Caco-2 (cell line): ENCODE measurements at regions not wholly inside any gene's neighbourhood (a gene's known extent, or its start where the extent isn't known, plus 50 kb on each side); places are given as distances from the start of the nearest gene placed in this dataset.

Experiments used
- BruUV-seq: library from RNA; stranded (reverse); fragments of 400-500 nt; replicated peaks from 2 replicates; lab custom pipeline; 2021; lab: Mats Ljungman, UMichigan
- CTCF ChIA-PET: fragments of 300-600 bp; sonication (Branson Sonifier 250); formaldehyde crosslinking; loops from one replicate; lab custom pipeline; 2022; ENCODE audit warnings: antibody characterized with exemption; lab: Charles Lee
- POLR2A ChIA-PET: fragments of 300-600 bp; sonication (Branson Sonifier 250); formaldehyde crosslinking; loops from one replicate; lab custom pipeline; 2022; ENCODE audit warnings: antibody characterized with exemption; lab: Charles Lee
- DNase-seq, 2 experiments: peaks; one replicate each; pipeline versions ENCODE4 v3.0.0 to v3.0.0-alpha.2; 2020 to 2022
- H3K27me3 ChIP-seq: replicated peaks from 2 replicates; pipeline ENCODE4 v1.6.0; 2011; ENCODE audit warnings: low read length; ENCODE audit not compliant: control insufficient read depth, insufficient read depth
- H3K36me3 ChIP-seq: 2 replicates; pipeline ENCODE4 v1.5.1; 2011; ENCODE audit warnings: low read length; ENCODE audit not compliant: control insufficient read depth, insufficient read depth
- H3K4me1 ChIP-seq: fragments of 250-450 bp; sonication (Bioruptor Pico); 2 replicates; pipeline ENCODE4 v1.5.1; 2020; ENCODE audit warnings: mild to moderate bottlenecking
- H3K4me3 ChIP-seq: 2 replicates; pipeline ENCODE4 v1.5.1; 2011; ENCODE audit warnings: low read depth, mild to moderate bottlenecking, control low read depth, low read length
- H3K9me3 ChIP-seq: fragments of 250-450 bp; sonication (Bioruptor Pico); 2 replicates; pipeline ENCODE4 v1.5.1; 2020; ENCODE audit warnings: mild to moderate bottlenecking, moderate library complexity
- H3K27ac Mint-ChIP-seq: one replicate; pipeline ENCODE4 v1.8.0; 2022; ENCODE audit warnings: mixed read lengths; ENCODE audit not compliant: unreplicated experiment
- H3K27me3 Mint-ChIP-seq: one replicate; pipeline ENCODE4 v1.8.0; 2022; ENCODE audit warnings: mixed read lengths; ENCODE audit not compliant: insufficient read depth, unreplicated experiment
- H3K36me3 Mint-ChIP-seq: one replicate; pipeline ENCODE4 v1.8.0; 2022; ENCODE audit warnings: mild to moderate bottlenecking, mixed read lengths; ENCODE audit not compliant: insufficient read depth, unreplicated experiment
- H3K4me1 Mint-ChIP-seq: one replicate; pipeline ENCODE4 v1.8.0; 2022; ENCODE audit warnings: low read depth, mixed read lengths; ENCODE audit not compliant: unreplicated experiment
- H3K4me3 Mint-ChIP-seq: one replicate; pipeline ENCODE4 v1.8.0; 2022; ENCODE audit warnings: mild to moderate bottlenecking, moderate library complexity, mixed read lengths; ENCODE audit not compliant: unreplicated experiment
- H3K9me3 Mint-ChIP-seq: one replicate; pipeline ENCODE4 v1.8.0; 2022; ENCODE audit warnings: mixed read lengths; ENCODE audit not compliant: unreplicated experiment
- CTCF ChIP-seq, 2 experiments: fragments of 200-600 bp in 1 of 2; IDR thresholded peaks; 1 replicate in 1 of 2; 2 replicates in 1 of 2; pipeline versions ENCODE4 v1.5.1 to v1.8.0; 2011 to 2022; ENCODE audit warnings: antibody characterized with exemption in 1 of 2, control low read depth in 1 of 2, inconsistent platforms in 1 of 2, low read depth in 1 of 2, low read length in 1 of 2, mild to moderate bottlenecking in 1 of 2, moderate library complexity in 1 of 2; ENCODE audit not compliant: insufficient read depth in 1 of 2, severe bottlenecking in 1 of 2, unreplicated experiment in 1 of 2
- intact Hi-C: fragments of 100-400 bp; cut with micrococcal nuclease; formaldehyde crosslinking; loops from one replicate; pipeline ENCODE4 v1.10.0; 2022; ENCODE audit not compliant: unreplicated experiment

GRCh38 chr1:2948001-2948750, 73.1 kb upstream of the ACTRT2 start:
- H3K4me1 Mint-ChIP-seq: no peaks in the 10 kb centered on the region
- Histone ChIP-seq H3K36me3 (no peaks in the 10 kb centered on the region), H3K9me3 (no peaks in the 10 kb centered on the region), H3K4me1 (no peaks in the 10 kb centered on the region), H3K27me3 (no peaks in the 10 kb centered on the region), H3K4me3 (no peak overlapping the region)
- ChIA-PET POLR2A (no interaction called here), CTCF (no interaction called here)
- no peak overlapping the region for H3K4me3 Mint-ChIP-seq
- no peak for TF ChIP-seq CTCF (IDR thresholded peaks at IDR 0.05; ENCODE audit: insufficient read depth in 1 of 2, low read depth in 1 of 2, low read length in 1 of 2, severe bottlenecking in 1 of 2, unreplicated experiment in 1 of 2)
- H3K27me3 Mint-ChIP-seq: peaks cover 9% of the 10 kb centered on the region
- no peak overlapping the region for H3K27ac Mint-ChIP-seq
- intact Hi-C loops: no loop called here
- H3K36me3 Mint-ChIP-seq: no peaks in the 10 kb centered on the region
- DNase-seq: no peak
- no peaks in the 10 kb centered on the region for H3K9me3 Mint-ChIP-seq
- no TSS peak for BruUV-seq

DNA sequence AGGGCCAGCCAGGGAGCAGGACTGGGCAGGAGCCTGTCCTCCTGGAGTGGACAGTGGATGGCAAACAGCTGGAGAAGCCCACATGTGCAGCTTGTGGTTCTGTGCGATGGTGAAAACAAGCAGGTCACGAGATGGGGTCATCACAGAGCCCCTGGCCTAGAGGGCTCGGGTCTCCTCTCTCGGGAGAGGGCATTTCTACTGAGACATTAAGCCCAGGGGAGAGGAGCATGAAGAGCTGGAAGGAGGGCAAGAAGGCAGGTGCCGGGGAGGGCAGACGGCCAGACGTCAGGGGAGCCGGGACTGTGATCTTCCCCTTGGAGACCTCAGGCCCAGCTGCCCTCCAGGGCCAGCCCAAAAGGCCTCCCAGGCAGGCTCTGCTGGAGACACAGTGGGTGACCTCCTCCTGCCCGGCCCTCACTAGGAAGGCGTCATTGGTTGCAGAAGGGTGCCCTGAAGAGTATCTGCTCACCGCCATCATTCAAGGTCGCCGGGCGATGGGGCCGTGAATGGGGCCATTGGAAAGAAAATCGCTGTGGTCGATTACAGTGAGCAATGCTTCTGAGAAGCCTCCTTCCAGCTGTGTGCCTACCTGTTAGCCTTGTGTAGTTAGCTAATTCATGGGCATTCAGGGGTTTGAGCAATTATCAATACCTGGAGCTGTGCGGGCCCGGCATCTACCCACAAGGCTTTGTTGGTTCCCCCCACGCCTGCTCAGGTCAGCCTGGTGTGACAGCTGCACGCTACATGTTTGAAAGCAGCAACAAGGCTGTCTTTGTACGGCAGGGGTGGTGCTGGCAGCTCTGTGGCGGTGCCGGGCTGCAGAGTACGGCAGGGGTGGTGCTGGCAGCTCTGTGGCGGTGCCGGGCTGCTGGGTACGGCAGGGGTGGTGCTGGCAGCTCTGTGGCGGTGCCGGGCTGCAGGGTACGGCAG, 72.3 kb upstream of the ACTRT2 start:
- no peak overlapping the region for H3K4me3 Mint-ChIP-seq
- no TSS peak for BruUV-seq
- CTCF ChIA-PET: no interaction called here

More for the DNA sequence above, 72.3 kb upstream of the ACTRT2 start:
- Histone ChIP-seq H3K27me3 (no peaks in the 10 kb centered on the region), H3K4me1 (no peaks in the 10 kb centered on the region), H3K9me3 (no peaks in the 10 kb centered on the region), H3K4me3 (no peak overlapping the region), H3K36me3 (no peaks in the 10 kb centered on the region)
- POLR2A ChIA-PET: no interaction called here
- intact Hi-C loops: no loop called here
- no peak for TF ChIP-seq CTCF (IDR thresholded peaks at IDR 0.05; ENCODE audit: insufficient read depth in 1 of 2, low read depth in 1 of 2, low read length in 1 of 2, severe bottlenecking in 1 of 2, unreplicated experiment in 1 of 2)
- H3K4me1 Mint-ChIP-seq: no peaks in the 10 kb centered on the region
- H3K27ac Mint-ChIP-seq: no peak overlapping the region
- H3K36me3 Mint-ChIP-seq: no peaks in the 10 kb centered on the region
- H3K27me3 Mint-ChIP-seq: peaks cover 9% of the 10 kb centered on the region
- no peak for DNase-seq
- no peaks in the 10 kb centered on the region for H3K9me3 Mint-ChIP-seq
